AG20443 (cell line): ENCODE measurements at regions not wholly inside any gene's neighbourhood (a gene's known extent, or its start where the extent isn't known, plus 50 kb on each side); places are given as distances from the start of the nearest gene placed in this dataset.

Experiments used
- DNase-seq: peaks from one replicate; pipeline ENCODE4 v3.0.0; 2012; ENCODE audit warnings: low spot score, mixed read lengths

GRCh38 chr1:163744301-163744887 is 422.6 kb downstream of the NUF2 start:
- DNase-seq, result no peak

- DNase-seq, result no peak
These were observed 423.4 kb downstream of the NUF2 start for GRCh38 chr1:163745204-163745603.

DNA sequence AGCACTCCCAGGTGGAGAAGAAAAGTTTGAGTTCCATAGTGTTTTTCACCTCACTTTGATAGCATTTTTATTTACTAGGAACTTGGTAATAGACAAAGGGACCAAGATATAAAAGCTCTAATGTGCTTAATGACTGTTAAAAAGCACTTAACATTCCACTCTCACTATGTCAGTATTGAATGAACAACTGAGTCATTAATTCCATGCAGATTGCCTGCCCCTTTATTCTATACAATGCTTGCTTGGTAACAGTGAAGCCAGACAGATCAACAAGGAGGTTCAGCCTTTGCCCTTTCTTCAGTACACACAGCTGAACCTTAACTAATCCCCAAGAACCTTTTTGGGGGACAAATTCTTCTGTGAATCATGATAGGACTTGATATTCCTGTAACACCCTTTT is 425.5 kb downstream of the NUF2 start:
- DNase-seq, result peak; percentile 21

GRCh38 chr1:163747855-163748254 is 426.1 kb downstream of the NUF2 start:
- DNase-seq, result no peak

- DNase-seq, result no peak
These were observed 437.4 kb downstream of the NUF2 start for GRCh38 chr1:163758977-163759670.

DNA sequence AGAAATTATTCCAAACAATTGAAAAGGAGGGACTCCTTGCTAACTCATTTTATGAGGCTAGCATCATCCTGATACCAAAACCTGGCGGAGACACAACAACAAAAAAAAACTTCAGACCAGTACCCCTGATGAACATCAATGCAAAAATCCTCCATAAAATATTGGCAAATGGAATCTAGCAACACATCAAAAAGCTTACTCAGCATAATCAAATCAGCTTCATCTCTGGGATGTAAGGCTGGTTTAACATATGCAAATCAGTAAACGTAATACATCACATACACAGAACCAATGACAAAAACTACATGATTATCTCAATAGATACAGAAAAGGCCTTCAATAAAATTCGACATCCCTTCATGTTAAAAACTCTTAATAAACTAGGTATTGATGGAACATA is 440.1 kb downstream of the NUF2 start:
- no peak for DNase-seq

- DNase-seq, result no peak
These were observed 444.6 kb downstream of the NUF2 start for GRCh38 chr1:163766257-163766918.

- DNase-seq, result no peak
These were observed 446.8 kb downstream of the NUF2 start for GRCh38 chr1:163768576-163768975.

DNA sequence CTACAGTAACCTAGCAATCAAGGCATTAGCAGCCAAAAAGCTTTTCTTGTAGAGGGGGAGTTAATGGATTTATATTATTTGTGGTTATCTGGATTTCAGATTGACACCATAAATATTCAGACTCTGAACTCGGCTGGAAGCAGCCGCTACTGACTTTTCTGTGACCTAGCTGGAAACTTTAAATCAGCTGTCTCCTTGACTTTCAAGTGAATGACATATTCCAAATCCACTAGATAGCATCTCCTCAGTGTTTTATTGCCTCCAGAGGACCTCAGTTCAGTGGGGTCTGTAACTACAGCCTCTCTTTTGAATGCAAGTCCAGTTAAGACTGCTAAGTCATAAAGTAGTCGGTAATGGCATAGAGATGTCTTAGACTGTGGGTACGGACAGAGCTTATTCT is 448.5 kb downstream of the NUF2 start:
- DNase-seq, result no peak

DNA sequence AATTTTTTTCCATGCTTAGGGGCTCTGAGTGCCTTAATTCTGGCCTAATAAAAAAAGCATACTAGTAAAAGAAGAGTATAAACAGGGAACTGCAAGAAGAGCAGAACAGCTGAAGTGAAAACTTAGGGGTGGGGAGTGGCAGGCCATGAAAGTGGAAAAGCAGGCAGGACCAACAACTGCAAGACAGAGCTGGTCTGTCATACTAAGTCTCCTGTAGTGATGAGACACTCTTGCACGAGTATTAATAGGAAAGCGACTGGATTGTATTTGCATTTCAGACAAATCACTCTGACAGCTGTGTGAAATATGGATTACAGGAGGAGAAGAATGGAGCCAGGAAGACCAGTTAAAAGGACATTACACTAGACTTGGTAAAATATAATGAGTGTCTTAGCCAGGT is 449.9 kb downstream of the NUF2 start:
- no peak for DNase-seq

GRCh38 chr1:163772246-163772645 is 450.5 kb downstream of the NUF2 start:
- peak; percentile 13 for DNase-seq

DNA sequence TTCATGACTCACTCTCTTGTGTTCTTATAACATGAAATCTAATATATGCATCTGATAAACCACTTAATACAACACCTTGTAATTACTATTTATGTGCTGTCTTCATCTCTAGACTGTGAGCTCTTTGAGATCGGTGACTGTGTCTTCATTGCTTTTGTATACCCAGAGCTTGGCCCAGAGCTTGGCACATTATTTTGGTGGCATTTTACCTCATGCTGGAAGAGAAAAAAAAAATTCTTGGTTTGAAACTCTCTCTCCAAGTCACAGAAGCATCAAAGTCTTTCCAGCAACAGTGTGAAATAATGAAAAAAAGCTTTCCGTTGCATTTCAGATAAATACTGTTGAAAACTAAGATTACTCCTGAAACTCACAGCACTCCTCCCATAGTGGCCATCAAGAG is 451.6 kb downstream of the NUF2 start:
- DNase-seq, result no peak

DNA sequence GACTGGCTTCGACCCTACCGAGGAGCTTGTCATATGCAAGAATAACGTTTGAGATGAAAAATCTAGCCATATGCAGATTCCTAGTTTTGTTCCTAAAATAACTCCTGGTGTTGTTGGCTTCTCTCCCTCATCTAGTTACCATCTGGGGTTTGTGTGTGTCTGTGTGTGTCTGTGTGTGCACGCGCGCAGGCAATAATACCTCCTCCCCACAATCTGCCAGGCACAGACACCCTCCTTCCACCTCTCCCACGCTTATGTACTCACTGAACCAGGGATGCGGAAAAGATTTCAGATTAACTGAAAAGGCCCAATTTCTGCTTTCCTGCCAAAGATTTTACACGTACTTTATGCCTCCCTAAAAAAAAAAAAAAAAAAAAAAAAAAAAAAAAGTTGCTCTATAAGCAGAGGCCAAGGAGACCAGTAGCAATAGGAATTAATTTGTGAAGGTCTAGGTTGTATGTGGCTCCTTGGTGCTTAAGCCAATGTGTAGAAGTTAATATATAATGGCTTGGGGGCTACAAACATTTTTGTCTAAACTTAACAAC is 452.7 kb downstream of the NUF2 start:
- no peak for DNase-seq

DNA sequence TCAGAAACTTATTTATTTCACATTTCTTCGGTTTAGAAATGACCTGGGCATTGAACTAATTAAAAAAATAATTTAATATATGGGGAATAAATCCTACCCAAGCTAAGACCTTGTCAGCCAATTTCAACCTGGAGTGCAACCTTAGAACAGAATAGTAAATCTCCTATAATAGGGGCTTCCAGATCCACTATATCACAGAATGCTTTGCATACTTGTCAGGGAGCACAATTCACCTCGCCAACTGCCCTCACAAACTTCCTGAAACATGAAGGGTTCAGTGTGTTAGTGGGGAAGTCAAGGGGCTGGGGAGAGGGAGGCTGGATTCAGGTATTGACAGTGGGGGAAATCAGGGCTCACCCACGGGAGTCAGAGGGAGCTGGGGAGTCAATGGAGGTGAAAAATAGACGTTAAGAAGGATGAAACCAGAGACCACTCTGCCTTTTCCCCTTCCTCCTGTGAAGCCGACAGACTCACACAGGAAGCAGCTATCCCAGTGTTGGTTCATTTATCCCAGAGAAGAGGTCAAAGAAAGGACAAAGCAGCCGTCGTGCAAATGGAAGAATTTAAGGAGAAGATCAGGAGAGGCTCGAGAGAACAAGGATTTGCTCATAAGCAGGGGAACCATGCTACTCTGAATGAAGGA is 453.3 kb downstream of the NUF2 start:
- no peak for DNase-seq

DNA sequence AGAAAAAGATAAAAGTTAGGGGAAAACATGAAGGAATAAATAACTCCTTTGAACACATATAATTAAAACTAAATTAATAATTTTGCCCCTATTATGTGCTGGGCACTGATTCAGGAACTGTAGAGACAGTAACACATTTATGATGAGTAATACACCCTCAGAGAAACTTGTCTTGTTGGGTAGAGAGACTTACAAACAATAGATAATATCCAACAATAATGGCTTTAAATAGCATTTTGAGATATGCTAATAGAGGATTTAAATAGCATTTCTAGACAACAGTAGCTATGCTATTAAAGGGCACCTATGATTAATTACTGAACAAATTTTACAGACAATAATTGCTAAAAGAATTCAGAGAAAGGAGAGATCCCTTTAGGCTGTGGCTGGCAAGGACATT is 455.5 kb downstream of the NUF2 start:
- no peak for DNase-seq

DNA sequence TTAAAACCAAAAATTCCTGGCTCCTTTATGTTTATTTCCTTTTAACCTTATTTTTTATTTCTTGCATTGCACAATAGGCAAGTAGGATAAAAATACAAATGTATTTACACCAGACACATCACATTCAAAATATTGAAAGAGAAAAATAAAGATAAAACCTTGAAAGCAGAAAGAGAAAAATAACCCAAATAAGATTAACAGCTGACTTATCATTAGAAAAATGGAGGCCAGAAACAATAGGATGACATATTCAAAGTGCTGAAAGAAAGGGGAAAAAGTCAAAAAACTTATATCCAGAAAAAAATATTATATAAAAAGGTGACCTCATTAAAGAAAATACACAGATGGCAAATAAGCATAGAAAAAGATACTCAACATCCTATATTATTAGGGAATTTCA is 459.4 kb downstream of the NUF2 start:
- DNase-seq, result no peak

- DNase-seq, result no peak
These were observed 464.2 kb downstream of the NUF2 start for GRCh38 chr1:163785868-163786405.

GRCh38 chr1:163789911-163790310 is 468.2 kb downstream of the NUF2 start:
- no peak for DNase-seq

DNA sequence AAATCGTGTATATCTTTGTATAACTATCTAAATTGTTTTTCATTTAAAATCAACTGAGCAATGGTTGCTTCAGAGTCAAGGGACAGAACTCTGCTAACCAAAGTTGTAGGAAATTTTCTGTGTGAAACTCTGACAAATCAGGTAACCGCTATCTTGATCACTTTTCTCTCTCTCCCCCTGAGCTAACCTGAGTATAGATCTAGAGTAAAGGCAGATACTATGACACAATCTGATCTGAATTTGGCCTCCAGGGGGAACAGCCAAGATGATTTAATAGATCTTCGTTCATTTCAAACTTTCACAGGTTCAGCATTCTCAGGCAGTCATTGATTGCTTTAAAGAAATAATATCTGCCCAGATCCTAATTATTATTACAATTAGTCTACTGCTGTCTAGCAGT is 472.8 kb downstream of the NUF2 start:
- DNase-seq, result no peak

DNA sequence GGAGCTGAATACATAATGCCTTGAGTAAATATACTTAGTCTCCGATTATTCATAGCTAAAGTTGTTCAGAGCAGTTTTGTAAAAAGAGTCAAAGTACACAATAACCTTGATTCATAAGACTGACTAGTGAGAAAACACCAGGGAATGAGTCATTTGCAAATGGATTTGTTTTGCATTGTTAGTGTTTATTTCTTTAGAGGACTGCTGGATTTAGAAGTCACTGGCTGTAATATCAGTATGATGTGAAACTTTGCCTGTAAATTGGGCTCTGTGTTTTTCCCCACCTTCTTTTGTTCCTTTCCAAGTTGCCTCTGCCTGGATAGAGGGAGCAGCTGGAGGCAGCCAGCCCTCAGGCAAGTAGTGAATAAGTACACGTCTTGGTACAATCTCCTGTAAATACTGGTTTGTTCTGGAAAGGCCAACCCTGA is 474.7 kb downstream of the NUF2 start:
- DNase-seq, result peak; percentile 19

DNA sequence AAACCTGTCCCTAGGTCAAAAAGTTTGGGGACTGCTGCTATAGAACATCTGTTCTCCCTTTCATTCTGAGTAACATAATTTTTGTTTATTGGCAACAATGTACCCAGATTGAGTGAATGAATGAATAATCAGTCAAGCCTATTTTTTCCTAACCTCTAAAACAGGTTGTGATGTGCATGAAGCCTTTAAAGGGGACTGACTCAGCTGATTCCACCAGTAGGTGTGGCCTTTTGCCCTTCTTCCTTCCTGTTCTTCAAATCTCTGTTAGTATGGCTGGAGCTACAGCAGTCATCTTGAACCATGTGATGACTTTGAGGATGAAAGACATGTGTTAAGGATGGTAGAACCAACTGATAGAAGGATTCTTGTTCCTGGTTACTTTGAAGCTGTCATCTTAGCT is 476.1 kb downstream of the NUF2 start:
- DNase-seq, result no peak

DNA sequence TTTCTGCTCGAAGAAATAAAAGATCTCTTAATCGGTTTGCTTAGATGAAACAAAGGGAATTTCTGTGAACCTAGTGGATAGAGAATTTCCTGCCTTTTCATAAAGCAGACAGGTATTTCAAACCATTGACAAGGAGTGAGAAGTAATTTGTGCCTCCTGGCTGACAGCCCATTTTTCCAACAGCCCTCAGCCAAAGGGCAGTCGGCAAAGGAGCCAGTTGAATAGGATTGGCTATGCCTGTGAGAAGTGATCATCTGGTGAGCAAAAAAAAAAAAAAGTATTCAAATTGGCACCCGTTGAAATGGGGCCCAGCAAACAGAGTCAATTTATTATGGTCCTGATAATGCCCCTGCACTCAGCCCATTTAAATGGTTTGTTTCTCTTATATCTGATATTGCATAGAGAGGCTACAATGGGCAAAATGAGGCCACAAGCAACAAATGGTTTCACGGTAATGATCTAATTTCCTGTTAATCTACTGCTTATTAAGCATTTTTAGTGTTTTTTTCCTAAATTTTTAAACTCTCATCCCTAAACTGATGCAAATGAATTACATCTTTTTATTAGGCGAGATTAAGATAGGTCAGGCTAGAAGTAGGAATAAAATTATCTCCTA is 477.5 kb downstream of the NUF2 start:
- no peak for DNase-seq
